HG03103 (cell line): ENCODE measurements at regions not wholly inside any gene's neighbourhood (a gene's known extent, or its start where the extent isn't known, plus 50 kb on each side); places are given as distances from the start of the nearest gene placed in this dataset.

Source experiments
- ATAC-seq: cut with Tn5 transposase; IDR thresholded peaks from one replicate; pipeline ENCODE4 v1.9.1; 2021; ENCODE audit warnings: low read depth; ENCODE audit not compliant: unreplicated experiment

- no peak for ATAC-seq
Measured at GRCh38 chr15:38646716-38647115, 82.1 kb upstream of the RASGRP1 start.

GRCh38 chr15:38647683-38648082 is 83.1 kb upstream of the RASGRP1 start:
- ATAC-seq, result no peak

GRCh38 chr15:38648121-38648843 is 83.7 kb upstream of the RASGRP1 start:
- ATAC-seq, result no peak

GRCh38 chr15:38650384-38650783 is 85.8 kb upstream of the RASGRP1 start:
- no peak for ATAC-seq

GRCh38 chr15:38650936-38651327 is 86.3 kb upstream of the RASGRP1 start:
- no peak for ATAC-seq

- no peak for ATAC-seq
Measured at GRCh38 chr15:38651328-38652038, 86.9 kb upstream of the RASGRP1 start.

GRCh38 chr15:38652183-38652794 is 87.7 kb upstream of the RASGRP1 start:
- no peak for ATAC-seq

- no peak for ATAC-seq
Measured at GRCh38 chr15:38652998-38653397, 88.4 kb upstream of the RASGRP1 start.

- no peak for ATAC-seq
Measured at GRCh38 chr15:38658431-38658830, 93.8 kb upstream of the RASGRP1 start.

- no peak for ATAC-seq
Measured at GRCh38 chr15:38660738-38661137, 96.1 kb upstream of the RASGRP1 start.

- ATAC-seq, result no peak
Measured at GRCh38 chr15:38662033-38662802, 97.6 kb upstream of the RASGRP1 start.

- no peak for ATAC-seq
Measured at GRCh38 chr15:38662805-38663204, 98.2 kb upstream of the RASGRP1 start.

GRCh38 chr15:38665586-38666305 is 101.1 kb upstream of the RASGRP1 start:
- ATAC-seq, result no peak

- ATAC-seq, result no peak
Measured at GRCh38 chr15:38666865-38667510, 102.4 kb upstream of the RASGRP1 start.

GRCh38 chr15:38667890-38668850 is 103.6 kb upstream of the RASGRP1 start:
- no peak for ATAC-seq

- ATAC-seq, result no peak
Measured at GRCh38 chr15:38668898-38669391, 104.3 kb upstream of the RASGRP1 start.

GRCh38 chr15:38670128-38671005 is 105.8 kb upstream of the RASGRP1 start:
- ATAC-seq, result peak; percentile 39

GRCh38 chr15:38671006-38671387 is 106.4 kb upstream of the RASGRP1 start:
- no peak for ATAC-seq
